HL-60 (cell line): ENCODE measurements at regions not wholly inside any gene's neighbourhood (a gene's known extent, or its start where the extent isn't known, plus 50 kb on each side); places are given as distances from the start of the nearest gene placed in this dataset.

ENCODE experiments used
- DNase-seq, 2 experiments: peaks; one replicate each; pipeline ENCODE4 v3.0.0-alpha.2; 2010 to 2020; ENCODE audit warnings: low read depth in 1 of 2, low spot score in 1 of 2
- H3K27ac ChIP-seq: fragments of 250-450 bp; sonication (Bioruptor Pico); replicated peaks from 2 replicates; pipeline ENCODE4 v1.5.1; 2020; ENCODE audit warnings: mild to moderate bottlenecking, moderate library complexity
- H3K27me3 ChIP-seq: fragments of 250-450 bp; sonication (Bioruptor Pico); 2 replicates; pipeline ENCODE4 v1.5.1; 2021; ENCODE audit warnings: mild to moderate bottlenecking, moderate library complexity; ENCODE audit not compliant: insufficient read depth, poor library complexity, severe bottlenecking
- H3K4me3 ChIP-seq: replicated peaks from 2 replicates; pipeline ENCODE4 v1.5.1; 2011; ENCODE audit warnings: mild to moderate bottlenecking, control low read depth, low read length; ENCODE audit not compliant: insufficient read depth
- GABPA ChIP-seq: IDR thresholded peaks from 2 replicates; pipeline ENCODE4 v1.6.1; 2012; ENCODE audit warnings: low read depth
- POLR2AphosphoS5 ChIP-seq: IDR thresholded peaks from 2 replicates; pipeline ENCODE4 v1.6.1; 2012; ENCODE audit warnings: low read depth
- SPI1 ChIP-seq: IDR thresholded peaks from 2 replicates; pipeline ENCODE4 v1.6.1; 2012; ENCODE audit warnings: low read depth, mild to moderate bottlenecking, borderline replicate concordance
- TF ChIP-seq, protein P1 (sequence below): IDR thresholded peaks from 2 replicates; pipeline ENCODE4 v1.6.1; 2012; ENCODE audit warnings: low read depth; ENCODE audit not compliant: insufficient replicate concordance
- TF ChIP-seq, protein P2 (sequence below): IDR thresholded peaks from one replicate; pipeline ENCODE4 v1.5.1; 2011; ENCODE audit warnings: low read length, control low read depth, inconsistent platforms; ENCODE audit not compliant: insufficient read depth

DNA sequence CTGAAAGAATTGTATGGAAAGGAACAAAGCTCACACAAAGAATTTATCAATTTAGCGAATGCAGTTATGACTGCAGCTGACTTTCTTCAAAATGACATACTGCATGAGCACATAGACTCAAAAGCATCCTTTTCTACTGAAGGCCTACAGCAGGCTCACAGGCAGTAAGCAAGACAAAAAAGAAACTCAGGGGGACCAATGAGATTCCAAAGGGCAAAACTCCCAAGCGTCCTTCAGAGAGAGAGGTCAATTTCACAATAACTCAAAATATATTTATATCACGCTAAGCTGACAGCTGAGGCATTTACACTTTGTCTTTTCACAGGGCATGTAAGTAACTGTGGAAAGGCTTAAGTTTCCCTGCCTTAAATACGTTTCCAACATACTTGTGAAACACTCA lies 427.9 kb upstream of the RASGRP1 start:
- Histone ChIP-seq H3K27me3 (peaks cover 5% of the 10 kb centered on the region), H3K4me3 (no peak overlapping the region), H3K27ac (no peak overlapping the region)
- DNase-seq, result no peak
- TF ChIP-seq, protein P1, sequence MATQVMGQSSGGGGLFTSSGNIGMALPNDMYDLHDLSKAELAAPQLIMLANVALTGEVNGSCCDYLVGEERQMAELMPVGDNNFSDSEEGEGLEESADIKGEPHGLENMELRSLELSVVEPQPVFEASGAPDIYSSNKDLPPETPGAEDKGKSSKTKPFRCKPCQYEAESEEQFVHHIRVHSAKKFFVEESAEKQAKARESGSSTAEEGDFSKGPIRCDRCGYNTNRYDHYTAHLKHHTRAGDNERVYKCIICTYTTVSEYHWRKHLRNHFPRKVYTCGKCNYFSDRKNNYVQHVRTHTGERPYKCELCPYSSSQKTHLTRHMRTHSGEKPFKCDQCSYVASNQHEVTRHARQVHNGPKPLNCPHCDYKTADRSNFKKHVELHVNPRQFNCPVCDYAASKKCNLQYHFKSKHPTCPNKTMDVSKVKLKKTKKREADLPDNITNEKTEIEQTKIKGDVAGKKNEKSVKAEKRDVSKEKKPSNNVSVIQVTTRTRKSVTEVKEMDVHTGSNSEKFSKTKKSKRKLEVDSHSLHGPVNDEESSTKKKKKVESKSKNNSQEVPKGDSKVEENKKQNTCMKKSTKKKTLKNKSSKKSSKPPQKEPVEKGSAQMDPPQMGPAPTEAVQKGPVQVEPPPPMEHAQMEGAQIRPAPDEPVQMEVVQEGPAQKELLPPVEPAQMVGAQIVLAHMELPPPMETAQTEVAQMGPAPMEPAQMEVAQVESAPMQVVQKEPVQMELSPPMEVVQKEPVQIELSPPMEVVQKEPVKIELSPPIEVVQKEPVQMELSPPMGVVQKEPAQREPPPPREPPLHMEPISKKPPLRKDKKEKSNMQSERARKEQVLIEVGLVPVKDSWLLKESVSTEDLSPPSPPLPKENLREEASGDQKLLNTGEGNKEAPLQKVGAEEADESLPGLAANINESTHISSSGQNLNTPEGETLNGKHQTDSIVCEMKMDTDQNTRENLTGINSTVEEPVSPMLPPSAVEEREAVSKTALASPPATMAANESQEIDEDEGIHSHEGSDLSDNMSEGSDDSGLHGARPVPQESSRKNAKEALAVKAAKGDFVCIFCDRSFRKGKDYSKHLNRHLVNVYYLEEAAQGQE, result no peak
- TF ChIP-seq SPI1 (no peak), GABPA (no peak), POLR2AphosphoS5 (no peak)
- TF ChIP-seq, protein P2, sequence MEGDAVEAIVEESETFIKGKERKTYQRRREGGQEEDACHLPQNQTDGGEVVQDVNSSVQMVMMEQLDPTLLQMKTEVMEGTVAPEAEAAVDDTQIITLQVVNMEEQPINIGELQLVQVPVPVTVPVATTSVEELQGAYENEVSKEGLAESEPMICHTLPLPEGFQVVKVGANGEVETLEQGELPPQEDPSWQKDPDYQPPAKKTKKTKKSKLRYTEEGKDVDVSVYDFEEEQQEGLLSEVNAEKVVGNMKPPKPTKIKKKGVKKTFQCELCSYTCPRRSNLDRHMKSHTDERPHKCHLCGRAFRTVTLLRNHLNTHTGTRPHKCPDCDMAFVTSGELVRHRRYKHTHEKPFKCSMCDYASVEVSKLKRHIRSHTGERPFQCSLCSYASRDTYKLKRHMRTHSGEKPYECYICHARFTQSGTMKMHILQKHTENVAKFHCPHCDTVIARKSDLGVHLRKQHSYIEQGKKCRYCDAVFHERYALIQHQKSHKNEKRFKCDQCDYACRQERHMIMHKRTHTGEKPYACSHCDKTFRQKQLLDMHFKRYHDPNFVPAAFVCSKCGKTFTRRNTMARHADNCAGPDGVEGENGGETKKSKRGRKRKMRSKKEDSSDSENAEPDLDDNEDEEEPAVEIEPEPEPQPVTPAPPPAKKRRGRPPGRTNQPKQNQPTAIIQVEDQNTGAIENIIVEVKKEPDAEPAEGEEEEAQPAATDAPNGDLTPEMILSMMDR, result no peak

DNA sequence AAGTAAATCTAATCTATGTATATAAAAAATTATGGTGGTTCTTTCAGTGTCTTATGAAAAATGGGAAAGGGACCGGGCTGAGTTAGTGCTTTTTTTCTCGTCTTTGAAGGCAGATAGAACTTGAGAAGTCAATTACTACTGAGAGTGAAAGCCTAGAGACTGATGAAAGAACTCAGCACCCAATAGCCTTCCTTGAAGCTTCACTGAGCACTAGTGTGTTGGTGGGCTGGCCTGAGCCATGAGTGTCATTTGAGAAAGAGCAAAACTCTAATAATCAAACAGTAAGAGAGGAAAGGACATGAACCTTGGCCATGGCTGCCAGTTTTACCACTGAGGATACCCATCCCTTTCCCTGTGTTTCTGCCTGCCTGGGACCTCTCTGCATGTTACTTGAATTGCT lies 428.3 kb upstream of the RASGRP1 start:
- Histone ChIP-seq H3K27ac (no peak overlapping the region), H3K27me3 (peaks cover 5% of the 10 kb centered on the region), H3K4me3 (no peak overlapping the region)
- no peak for TF ChIP-seq POLR2AphosphoS5
- TF ChIP-seq SPI1, result no peak
- TF ChIP-seq GABPA, result no peak
- TF ChIP-seq, protein P1, result no peak
- DNase-seq, result no peak

DNA sequence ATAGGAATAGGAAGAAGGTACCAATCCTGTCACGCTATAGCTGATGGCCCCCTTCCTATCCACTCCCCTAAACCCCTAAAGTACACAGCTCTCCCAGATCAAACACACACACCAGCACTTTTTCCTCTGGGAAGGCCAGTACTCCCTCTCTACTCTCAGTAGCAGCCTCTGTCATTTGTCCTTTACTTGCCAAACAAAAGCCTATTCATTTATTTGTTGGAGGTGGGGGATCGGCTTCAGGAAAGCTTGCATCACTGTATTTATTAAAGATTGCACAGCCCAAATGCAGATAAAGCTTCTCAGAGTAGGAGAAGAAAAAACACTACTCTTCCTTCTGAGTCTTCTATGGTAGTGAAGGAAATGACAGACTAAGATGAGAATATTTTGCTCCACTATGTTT lies 429.7 kb upstream of the RASGRP1 start:
- no peak overlapping the region for H3K27ac ChIP-seq
- no peak overlapping the region for H3K4me3 ChIP-seq
- peaks cover 5% of the 10 kb centered on the region for H3K27me3 ChIP-seq
- no peak for DNase-seq
- TF ChIP-seq, protein P2, result no peak
- no peak for TF ChIP-seq GABPA
- no peak for TF ChIP-seq SPI1
- TF ChIP-seq POLR2AphosphoS5, result no peak
- TF ChIP-seq, protein P1, result no peak
